Glutamatergic neuron (in vitro differentiated cells): ENCODE measurements at regions not wholly inside any gene's neighbourhood (a gene's known extent, or its start where the extent isn't known, plus 50 kb on each side); places are given as distances from the start of the nearest gene placed in this dataset.

Experiments
- DNase-seq: peaks from one replicate; pipeline ENCODE4 v3.0.0; 2022
- H3K27ac Mint-ChIP-seq: one replicate; pipeline ENCODE4 v1.8.0; 2020; ENCODE audit warnings: mild to moderate bottlenecking, mixed read lengths, inconsistent platforms; ENCODE audit not compliant: unreplicated experiment
- H3K27me3 Mint-ChIP-seq: one replicate; pipeline ENCODE4 v1.8.0; 2020; ENCODE audit warnings: mild to moderate bottlenecking, moderate library complexity, mixed read lengths, inconsistent platforms; ENCODE audit not compliant: unreplicated experiment
- H3K36me3 Mint-ChIP-seq: one replicate; pipeline ENCODE4 v1.8.0; 2020; ENCODE audit warnings: mild to moderate bottlenecking, mixed read lengths, inconsistent platforms; ENCODE audit not compliant: unreplicated experiment
- H3K4me1 Mint-ChIP-seq: one replicate; pipeline ENCODE4 v1.8.0; 2020; ENCODE audit warnings: mild to moderate bottlenecking, low read depth, mixed read lengths, inconsistent platforms; ENCODE audit not compliant: unreplicated experiment
- H3K4me3 Mint-ChIP-seq: one replicate; pipeline ENCODE4 v1.8.0; 2020; ENCODE audit warnings: mild to moderate bottlenecking, mixed read lengths, inconsistent platforms; ENCODE audit not compliant: unreplicated experiment
- H3K9me3 Mint-ChIP-seq: one replicate; pipeline ENCODE4 v1.8.0; 2020; ENCODE audit warnings: mild to moderate bottlenecking, moderate library complexity, mixed read lengths, inconsistent platforms; ENCODE audit not compliant: unreplicated experiment
- TF ChIP-seq, protein P1 (sequence below): fragments of 200-600 bp; sonication (generic); IDR thresholded peaks from one replicate; pipeline ENCODE4 v1.5.0; 2021; ENCODE audit not compliant: partially characterized antibody, unreplicated experiment

DNA sequence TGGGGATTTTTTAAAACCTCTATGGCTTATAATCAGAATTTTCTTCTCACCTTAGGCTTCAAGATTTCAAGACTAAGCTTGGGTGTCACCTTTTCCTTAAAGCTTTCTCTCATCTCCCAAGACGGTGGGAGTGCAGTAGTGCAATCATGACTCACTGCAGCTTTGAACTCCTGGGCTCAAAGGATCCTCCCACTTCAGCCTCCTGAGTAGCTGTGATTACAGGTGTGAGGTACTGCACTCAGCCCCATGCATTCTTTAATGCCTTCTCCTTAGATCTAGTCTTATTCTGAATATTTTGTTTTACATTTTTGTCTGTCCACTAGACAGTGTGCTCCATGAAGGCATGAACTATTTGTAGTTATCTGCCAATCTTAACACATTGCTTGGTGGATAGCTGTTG lies 55.7 kb upstream of the FAT3 start:
- H3K9me3 Mint-ChIP-seq: peaks cover 6% of the 10 kb centered on the region
- TF ChIP-seq, protein P1, sequence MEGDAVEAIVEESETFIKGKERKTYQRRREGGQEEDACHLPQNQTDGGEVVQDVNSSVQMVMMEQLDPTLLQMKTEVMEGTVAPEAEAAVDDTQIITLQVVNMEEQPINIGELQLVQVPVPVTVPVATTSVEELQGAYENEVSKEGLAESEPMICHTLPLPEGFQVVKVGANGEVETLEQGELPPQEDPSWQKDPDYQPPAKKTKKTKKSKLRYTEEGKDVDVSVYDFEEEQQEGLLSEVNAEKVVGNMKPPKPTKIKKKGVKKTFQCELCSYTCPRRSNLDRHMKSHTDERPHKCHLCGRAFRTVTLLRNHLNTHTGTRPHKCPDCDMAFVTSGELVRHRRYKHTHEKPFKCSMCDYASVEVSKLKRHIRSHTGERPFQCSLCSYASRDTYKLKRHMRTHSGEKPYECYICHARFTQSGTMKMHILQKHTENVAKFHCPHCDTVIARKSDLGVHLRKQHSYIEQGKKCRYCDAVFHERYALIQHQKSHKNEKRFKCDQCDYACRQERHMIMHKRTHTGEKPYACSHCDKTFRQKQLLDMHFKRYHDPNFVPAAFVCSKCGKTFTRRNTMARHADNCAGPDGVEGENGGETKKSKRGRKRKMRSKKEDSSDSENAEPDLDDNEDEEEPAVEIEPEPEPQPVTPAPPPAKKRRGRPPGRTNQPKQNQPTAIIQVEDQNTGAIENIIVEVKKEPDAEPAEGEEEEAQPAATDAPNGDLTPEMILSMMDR: no peak
- no peak overlapping the region for H3K27ac Mint-ChIP-seq
- H3K27me3 Mint-ChIP-seq: no peaks in the 10 kb centered on the region
- peaks cover 5% of the 10 kb centered on the region for H3K36me3 Mint-ChIP-seq
- H3K4me3 Mint-ChIP-seq: no peak overlapping the region
- DNase-seq: no peak
- H3K4me1 Mint-ChIP-seq: no peaks in the 10 kb centered on the region

DNA sequence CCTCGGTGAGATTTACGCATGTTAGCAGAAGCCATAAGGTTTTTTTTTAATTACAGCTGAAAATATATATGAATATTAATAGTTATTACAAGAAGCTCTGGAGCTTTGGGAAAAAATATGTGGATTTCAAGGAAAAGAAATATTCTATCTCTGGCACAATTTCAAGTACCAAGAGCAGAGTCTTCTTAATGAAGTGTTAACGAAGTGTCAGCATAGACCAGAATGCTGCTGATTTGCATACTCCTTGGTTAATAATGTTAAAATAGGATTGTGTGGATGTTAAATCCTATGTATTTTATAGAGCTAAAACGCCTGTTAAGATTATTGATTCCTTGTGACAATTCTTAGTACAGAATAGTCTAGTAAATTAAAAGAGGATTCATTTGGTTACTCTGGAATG lies 57.0 kb upstream of the FAT3 start:
- H3K4me1 Mint-ChIP-seq: no peaks in the 10 kb centered on the region
- H3K27me3 Mint-ChIP-seq: no peaks in the 10 kb centered on the region
- H3K27ac Mint-ChIP-seq: no peak overlapping the region
- no peak overlapping the region for H3K4me3 Mint-ChIP-seq
- TF ChIP-seq, protein P1: no peak
- H3K9me3 Mint-ChIP-seq: peaks cover 6% of the 10 kb centered on the region
- peaks cover 5% of the 10 kb centered on the region for H3K36me3 Mint-ChIP-seq
- no peak for DNase-seq

DNA sequence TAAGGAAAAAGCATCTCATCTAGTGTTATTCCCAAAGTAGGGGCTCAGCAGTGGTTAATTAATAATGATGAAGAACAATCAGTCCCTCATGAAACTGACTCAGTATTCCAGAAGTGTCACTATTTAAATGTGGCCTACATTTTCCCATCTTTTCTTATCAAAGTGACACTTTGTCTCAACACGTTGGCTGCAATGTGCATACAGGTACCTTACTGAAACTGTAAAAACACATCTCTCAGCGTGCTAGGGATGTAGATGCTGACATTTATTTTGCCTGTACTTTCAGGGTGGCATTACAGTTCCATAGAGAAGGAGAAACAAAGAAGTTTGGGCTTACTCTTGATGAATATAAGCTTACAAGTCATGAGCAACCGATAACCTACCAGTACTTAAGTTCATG lies 58.3 kb upstream of the FAT3 start:
- no peak overlapping the region for H3K4me3 Mint-ChIP-seq
- no peak overlapping the region for H3K27ac Mint-ChIP-seq
- peaks cover 6% of the 10 kb centered on the region for H3K9me3 Mint-ChIP-seq
- H3K27me3 Mint-ChIP-seq: no peaks in the 10 kb centered on the region
- peaks cover 5% of the 10 kb centered on the region for H3K36me3 Mint-ChIP-seq
- H3K4me1 Mint-ChIP-seq: no peaks in the 10 kb centered on the region
- no peak for DNase-seq
- TF ChIP-seq, protein P1: no peak

DNA sequence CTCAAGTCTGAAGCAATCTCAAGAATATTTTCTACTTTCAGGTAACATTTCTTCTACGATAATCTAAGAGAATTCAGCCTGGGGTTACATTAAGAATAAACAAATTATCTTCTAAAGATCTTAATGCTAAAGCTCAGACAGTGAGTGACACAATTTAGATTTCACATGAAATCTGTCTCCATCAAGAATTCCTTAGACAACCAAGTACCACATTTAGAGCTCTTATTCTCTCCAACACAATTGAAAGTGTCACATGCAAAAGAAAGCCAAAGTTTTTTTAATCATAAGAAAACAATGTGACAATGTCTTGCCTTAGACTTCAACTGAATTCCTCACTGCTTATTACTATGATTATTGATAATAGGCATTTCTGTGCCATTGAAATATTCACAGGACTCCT lies 60.7 kb upstream of the FAT3 start:
- no peak for DNase-seq
- TF ChIP-seq, protein P1: no peak
- Mint-ChIP-seq H3K4me3 (no peak overlapping the region), H3K4me1 (no peaks in the 10 kb centered on the region), H3K36me3 (no peaks in the 10 kb centered on the region), H3K27ac (no peak overlapping the region), H3K27me3 (no peaks in the 10 kb centered on the region), H3K9me3 (peaks cover 2% of the 10 kb centered on the region)

DNA sequence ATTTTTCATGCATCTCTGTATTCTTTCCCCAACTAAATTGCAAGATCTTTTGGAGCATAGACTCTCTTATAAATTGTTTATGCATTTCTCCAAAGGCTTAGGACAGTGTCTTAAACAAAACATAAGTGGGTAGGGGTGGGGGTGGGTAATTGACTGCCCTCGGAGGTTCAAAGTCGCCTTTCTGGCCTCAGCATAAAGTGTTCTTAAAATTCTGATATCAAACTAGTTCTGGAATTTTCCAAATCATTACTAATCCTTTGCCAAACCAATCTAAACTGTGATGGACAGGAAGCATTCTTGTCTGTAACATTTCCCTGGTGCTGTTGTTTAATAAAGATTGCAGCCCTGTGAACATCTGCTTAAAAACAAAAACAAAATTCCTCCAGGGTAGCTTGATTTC lies 61.8 kb upstream of the FAT3 start:
- TF ChIP-seq, protein P1: no peak
- Mint-ChIP-seq H3K36me3 (no peaks in the 10 kb centered on the region), H3K9me3 (no peaks in the 10 kb centered on the region), H3K27ac (no peak overlapping the region), H3K4me1 (no peaks in the 10 kb centered on the region), H3K27me3 (no peaks in the 10 kb centered on the region), H3K4me3 (no peak overlapping the region)
- DNase-seq: no peak
